ENCODE measurements at regions not wholly inside any gene's neighbourhood (a gene's known extent, or its start where the extent isn't known, plus 50 kb on each side); places are given as distances from the start of the nearest gene placed in this dataset.

GRCh38 chr11:105368711-105369110 lies 229.1 kb upstream of the CARD18 start:
- Histone ChIP-seq H3K27ac (ENCODE audit: low read length) (no peak overlapping the region), H3K4me3 (ENCODE audit: low read depth in 1 of 2, low read length in 2 of 2) (no peak overlapping the region), H3K79me2 (ENCODE audit: insufficient read depth, low read length) (no peaks in the 10 kb centered on the region)

GRCh38 chr11:105367129-105367528 lies 227.6 kb upstream of the CARD18 start:
- H3K36me3 ChIP-seq (ENCODE audit: insufficient read depth, low read length), result no peaks in the 10 kb centered on the region
- no peaks in the 10 kb centered on the region for H3K27me3 ChIP-seq (ENCODE audit: insufficient read depth, low read length, poor library complexity)
- no peak overlapping the region for H3K9ac ChIP-seq (ENCODE audit: low read depth, low read length)
- DNase-seq (no peak), ATAC-seq (ENCODE audit: insufficient read depth, low read depth) (no peak)
- H2AFZ ChIP-seq (ENCODE audit: low read depth, low read length), result no peak overlapping the region
- no peak for TF ChIP-seq CTCF (IDR thresholded peaks at IDR 0.05; ENCODE audit: borderline replicate concordance, extremely low read depth, low read length, poor library complexity, severe bottlenecking)
- H3K79me2 ChIP-seq (ENCODE audit: insufficient read depth, low read length), result no peaks in the 10 kb centered on the region
- H3K4me1 ChIP-seq (ENCODE audit: insufficient read depth, low read length), result no peaks in the 10 kb centered on the region
- no peaks in the 10 kb centered on the region for H3K9me3 ChIP-seq (ENCODE audit: insufficient read depth, low read length, severe bottlenecking)
- H3K27ac ChIP-seq (ENCODE audit: low read length), result no peak overlapping the region
- H4K20me1 ChIP-seq (ENCODE audit: insufficient read depth, low read length), result no peaks in the 10 kb centered on the region
- H3K4me2 ChIP-seq (ENCODE audit: insufficient read depth, low read length), result no peak overlapping the region
- no peak overlapping the region for H3K4me3 ChIP-seq (ENCODE audit: low read depth in 1 of 2, low read length in 2 of 2)

More at GRCh38 chr11:105368711-105369110, 229.1 kb upstream of the CARD18 start:
- Histone ChIP-seq H3K4me2 (ENCODE audit: insufficient read depth, low read length) (no peak overlapping the region), H3K27me3 (ENCODE audit: insufficient read depth, low read length, poor library complexity) (no peaks in the 10 kb centered on the region), H2AFZ (ENCODE audit: low read depth, low read length) (no peak overlapping the region), H4K20me1 (ENCODE audit: insufficient read depth, low read length) (no peaks in the 10 kb centered on the region), H3K4me1 (ENCODE audit: insufficient read depth, low read length) (no peaks in the 10 kb centered on the region), H3K9ac (ENCODE audit: low read depth, low read length) (no peak overlapping the region), H3K36me3 (ENCODE audit: insufficient read depth, low read length) (no peaks in the 10 kb centered on the region), H3K9me3 (ENCODE audit: insufficient read depth, low read length, severe bottlenecking) (no peaks in the 10 kb centered on the region)
- TF ChIP-seq CTCF (IDR thresholded peaks at IDR 0.05; ENCODE audit: borderline replicate concordance, extremely low read depth, low read length, poor library complexity, severe bottlenecking) (no peak), EZH2 (IDR thresholded peaks at IDR 0.05; ENCODE audit: borderline replicate concordance, low read depth, low read length, severe bottlenecking) (no peak)
- ATAC-seq (ENCODE audit: insufficient read depth, low read depth) (no peak), DNase-seq (no peak)

- Histone ChIP-seq H3K36me3 (ENCODE audit: insufficient read depth, low read length) (no peaks in the 10 kb centered on the region), H3K4me3 (ENCODE audit: low read depth in 1 of 2, low read length in 2 of 2) (no peak overlapping the region), H4K20me1 (ENCODE audit: insufficient read depth, low read length) (no peaks in the 10 kb centered on the region), H3K9ac (ENCODE audit: low read depth, low read length) (no peak overlapping the region), H3K9me3 (ENCODE audit: insufficient read depth, low read length, severe bottlenecking) (no peaks in the 10 kb centered on the region), H3K79me2 (ENCODE audit: insufficient read depth, low read length) (no peaks in the 10 kb centered on the region), H3K4me2 (ENCODE audit: insufficient read depth, low read length) (no peak overlapping the region), H3K27me3 (ENCODE audit: insufficient read depth, low read length, poor library complexity) (no peaks in the 10 kb centered on the region), H3K27ac (ENCODE audit: low read length) (no peak overlapping the region), H2AFZ (ENCODE audit: low read depth, low read length) (no peak overlapping the region), H3K4me1 (ENCODE audit: insufficient read depth, low read length) (no peaks in the 10 kb centered on the region)
- no peak for DNase-seq
- no peak for TF ChIP-seq CTCF (IDR thresholded peaks at IDR 0.05; ENCODE audit: borderline replicate concordance, extremely low read depth, low read length, poor library complexity, severe bottlenecking)
- TF ChIP-seq EZH2 (IDR thresholded peaks at IDR 0.05; ENCODE audit: borderline replicate concordance, low read depth, low read length, severe bottlenecking), result no peak
- no peak for ATAC-seq (ENCODE audit: insufficient read depth, low read depth)
These were observed 222.1 kb upstream of the CARD18 start for GRCh38 chr11:105361651-105362050.

GRCh38 chr11:105357764-105358163 lies 218.2 kb upstream of the CARD18 start:
- no peaks in the 10 kb centered on the region for H4K20me1 ChIP-seq (ENCODE audit: insufficient read depth, low read length)
- H3K9me3 ChIP-seq (ENCODE audit: insufficient read depth, low read length, severe bottlenecking), result no peaks in the 10 kb centered on the region
- no peak overlapping the region for H2AFZ ChIP-seq (ENCODE audit: low read depth, low read length)
- H3K27ac ChIP-seq (ENCODE audit: low read length), result no peak overlapping the region
- H3K79me2 ChIP-seq (ENCODE audit: insufficient read depth, low read length), result no peaks in the 10 kb centered on the region
- ATAC-seq (ENCODE audit: insufficient read depth, low read depth) (no peak), DNase-seq (no peak)
- H3K4me2 ChIP-seq (ENCODE audit: insufficient read depth, low read length), result no peak overlapping the region
- no peaks in the 10 kb centered on the region for H3K36me3 ChIP-seq (ENCODE audit: insufficient read depth, low read length)
- no peak for TF ChIP-seq CTCF (IDR thresholded peaks at IDR 0.05; ENCODE audit: borderline replicate concordance, extremely low read depth, low read length, poor library complexity, severe bottlenecking)
- H3K4me1 ChIP-seq (ENCODE audit: insufficient read depth, low read length), result no peaks in the 10 kb centered on the region
- no peaks in the 10 kb centered on the region for H3K27me3 ChIP-seq (ENCODE audit: insufficient read depth, low read length, poor library complexity)
- no peak overlapping the region for H3K9ac ChIP-seq (ENCODE audit: low read depth, low read length)
- no peak overlapping the region for H3K4me3 ChIP-seq (ENCODE audit: low read depth in 1 of 2, low read length in 2 of 2)

All from DND-41 (cell line).